GM12864 (cell line): ENCODE measurements at regions not wholly inside any gene's neighbourhood (a gene's known extent, or its start where the extent isn't known, plus 50 kb on each side); places are given as distances from the start of the nearest gene placed in this dataset.

Experiments
- DNase-seq: peaks from one replicate; pipeline ENCODE4 v3.0.0-alpha.2; 2011; ENCODE audit warnings: low read depth
- H3K4me3 ChIP-seq: 2 replicates; pipeline ENCODE4 v1.5.1; 2011; ENCODE audit warnings: mild to moderate bottlenecking, low read depth, low read length, control low read depth
- TF ChIP-seq, protein P1 (sequence below): IDR thresholded peaks from 2 replicates; pipeline ENCODE4 v1.5.1; 2011; ENCODE audit warnings: low read depth, mild to moderate bottlenecking, moderate library complexity, low read length, control low read depth, inconsistent platforms; ENCODE audit errors: missing control alignments

DNA sequence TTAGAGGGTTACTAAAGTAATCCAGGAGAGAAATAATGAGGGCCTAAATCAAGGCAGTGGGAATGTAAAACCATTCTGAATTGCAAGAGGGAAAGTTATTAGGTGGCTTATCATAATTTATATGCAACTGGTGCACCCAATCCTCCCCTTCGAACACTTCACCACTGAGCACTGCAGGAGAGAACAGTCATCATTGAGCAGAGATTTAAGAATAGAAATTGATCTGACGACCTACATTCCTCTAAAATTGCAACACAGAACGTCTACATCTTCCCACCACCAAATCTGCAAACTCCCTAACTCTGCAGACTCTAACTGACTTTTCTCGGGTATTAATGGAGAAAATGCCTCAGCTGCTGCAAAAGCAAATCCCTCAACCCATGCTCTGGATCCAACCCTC is 138.5 kb upstream of the CDH20 start:
- no peak for DNase-seq

DNA sequence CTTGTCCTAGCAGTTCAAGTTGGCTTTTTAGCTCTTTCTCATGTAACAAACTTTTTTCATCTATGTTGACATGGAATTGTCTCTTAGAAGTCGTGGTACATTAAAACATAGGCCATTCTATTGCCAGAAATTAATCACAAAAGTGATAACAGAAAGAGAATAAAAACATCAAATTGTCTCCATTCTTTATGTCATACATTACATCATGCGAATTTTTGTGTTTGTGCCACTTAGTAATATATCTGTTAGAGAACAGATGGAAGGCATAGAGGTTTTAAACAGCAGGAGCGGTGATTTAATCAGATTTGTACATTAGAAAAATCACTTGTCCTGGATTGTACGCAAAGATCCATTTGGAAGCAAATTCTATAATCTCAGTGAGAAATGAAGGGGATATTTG is 136.5 kb upstream of the CDH20 start:
- TF ChIP-seq, protein P1, sequence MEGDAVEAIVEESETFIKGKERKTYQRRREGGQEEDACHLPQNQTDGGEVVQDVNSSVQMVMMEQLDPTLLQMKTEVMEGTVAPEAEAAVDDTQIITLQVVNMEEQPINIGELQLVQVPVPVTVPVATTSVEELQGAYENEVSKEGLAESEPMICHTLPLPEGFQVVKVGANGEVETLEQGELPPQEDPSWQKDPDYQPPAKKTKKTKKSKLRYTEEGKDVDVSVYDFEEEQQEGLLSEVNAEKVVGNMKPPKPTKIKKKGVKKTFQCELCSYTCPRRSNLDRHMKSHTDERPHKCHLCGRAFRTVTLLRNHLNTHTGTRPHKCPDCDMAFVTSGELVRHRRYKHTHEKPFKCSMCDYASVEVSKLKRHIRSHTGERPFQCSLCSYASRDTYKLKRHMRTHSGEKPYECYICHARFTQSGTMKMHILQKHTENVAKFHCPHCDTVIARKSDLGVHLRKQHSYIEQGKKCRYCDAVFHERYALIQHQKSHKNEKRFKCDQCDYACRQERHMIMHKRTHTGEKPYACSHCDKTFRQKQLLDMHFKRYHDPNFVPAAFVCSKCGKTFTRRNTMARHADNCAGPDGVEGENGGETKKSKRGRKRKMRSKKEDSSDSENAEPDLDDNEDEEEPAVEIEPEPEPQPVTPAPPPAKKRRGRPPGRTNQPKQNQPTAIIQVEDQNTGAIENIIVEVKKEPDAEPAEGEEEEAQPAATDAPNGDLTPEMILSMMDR, result no peak
- no peak overlapping the region for H3K4me3 ChIP-seq
- no peak for DNase-seq

More for the DNA sequence above, 138.5 kb upstream of the CDH20 start:
- TF ChIP-seq, protein P1, result no peak
- no peak overlapping the region for H3K4me3 ChIP-seq

DNA sequence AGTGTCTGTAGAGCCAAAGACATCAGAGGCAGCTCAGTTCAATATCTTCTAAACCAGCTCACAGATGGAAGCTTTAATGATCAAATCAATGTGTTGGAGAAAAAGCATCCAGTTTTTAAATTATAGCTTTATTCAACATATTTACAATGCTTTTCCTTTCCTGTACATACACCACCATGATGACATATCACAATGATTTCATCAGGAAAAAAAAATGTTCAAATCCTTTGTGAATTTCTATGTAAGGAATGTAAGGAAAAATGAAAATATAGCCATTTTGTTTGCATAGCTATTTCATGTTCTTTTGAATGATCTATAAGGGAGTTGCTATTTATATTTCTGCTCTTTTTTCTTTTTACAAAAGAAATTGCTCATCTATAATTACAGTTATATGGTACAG is 134.7 kb upstream of the CDH20 start:
- TF ChIP-seq, protein P1, result no peak

DNA sequence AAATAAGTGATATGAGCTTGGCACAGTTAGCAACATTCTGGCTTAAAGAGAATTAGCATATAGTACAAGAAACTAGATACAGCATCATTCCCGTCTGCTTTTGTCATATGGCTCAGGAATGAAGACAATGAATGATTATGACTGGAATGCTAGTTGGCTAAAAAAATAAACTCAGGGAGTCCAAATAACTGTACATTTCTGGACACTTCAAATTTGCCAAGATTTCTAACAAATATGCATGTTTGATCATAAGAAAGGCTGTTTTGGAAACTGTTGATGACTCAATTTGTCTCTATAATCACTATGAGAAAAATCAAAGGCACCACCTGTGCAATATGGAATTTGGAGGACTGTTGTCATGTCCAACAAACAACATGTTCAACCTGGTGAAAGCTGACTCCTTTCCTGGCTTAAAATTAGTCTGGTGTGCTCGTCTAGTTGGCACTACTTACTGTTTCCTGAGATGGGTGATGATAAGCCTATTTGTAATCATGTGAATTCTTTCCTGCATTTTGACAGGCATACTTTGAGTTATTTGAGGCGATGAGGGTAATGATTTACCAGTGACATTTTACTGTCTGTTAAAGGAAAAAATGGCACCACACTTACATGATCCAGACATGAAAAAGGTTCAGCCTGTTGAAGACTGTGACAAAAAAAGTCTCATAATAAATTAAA is 133.9 kb upstream of the CDH20 start:
- no peak for DNase-seq
- H3K4me3 ChIP-seq, result no peak overlapping the region
- TF ChIP-seq, protein P1, result no peak

More for the DNA sequence above, 134.7 kb upstream of the CDH20 start:
- DNase-seq, result no peak
- no peak overlapping the region for H3K4me3 ChIP-seq

- DNase-seq, result no peak
- H3K4me3 ChIP-seq, result no peak overlapping the region
- TF ChIP-seq, protein P1, result no peak
Measured at GRCh38 chr18:61201511-61201910, 131.7 kb upstream of the CDH20 start.

GRCh38 chr18:61203151-61203550 is 130.1 kb upstream of the CDH20 start:
- TF ChIP-seq, protein P1, result no peak
- no peak for DNase-seq
- H3K4me3 ChIP-seq, result no peak overlapping the region

- no peak for DNase-seq
- H3K4me3 ChIP-seq, result no peak overlapping the region
- TF ChIP-seq, protein P1, result no peak
Measured at GRCh38 chr18:61209801-61210200, 123.4 kb upstream of the CDH20 start.
